Nephron (organoid): ENCODE measurements at regions not wholly inside any gene's neighbourhood (a gene's known extent, or its start where the extent isn't known, plus 50 kb on each side); places are given as distances from the start of the nearest gene placed in this dataset.

Source experiments
- H3K27ac Mint-ChIP-seq, 3 experiments: 2 replicates each; pipeline ENCODE4 v1.8.0; 2020; ENCODE audit warnings: mixed read lengths in 3 of 3, mild to moderate bottlenecking in 2 of 3, moderate library complexity in 1 of 3
- H3K27me3 Mint-ChIP-seq: 2 replicates; pipeline ENCODE4 v1.8.0; 2021; ENCODE audit warnings: low read depth, mild to moderate bottlenecking, moderate library complexity, mixed read lengths
- H3K36me3 Mint-ChIP-seq: 2 replicates; pipeline ENCODE4 v1.8.0; 2020; ENCODE audit warnings: low read depth, mixed read lengths
- H3K4me1 Mint-ChIP-seq: 2 replicates; pipeline ENCODE4 v1.8.0; 2020; ENCODE audit warnings: mixed read lengths
- H3K4me3 Mint-ChIP-seq, 3 experiments: 2 replicates each; pipeline ENCODE4 v1.8.0; 2020; ENCODE audit warnings: mild to moderate bottlenecking in 3 of 3, mixed read lengths in 3 of 3, moderate library complexity in 2 of 3
- H3K9me3 Mint-ChIP-seq: 2 replicates; pipeline ENCODE4 v1.8.0; 2020; ENCODE audit warnings: mixed read lengths
- TF ChIP-seq, protein P1 (sequence below), 3 experiments: fragments of 200-600 bp; sonication (generic); IDR thresholded peaks; one replicate each; pipeline ENCODE4 v1.5.0; 2021; ENCODE audit warnings: antibody characterized with exemption in 3 of 3; ENCODE audit not compliant: unreplicated experiment in 3 of 3

DNA sequence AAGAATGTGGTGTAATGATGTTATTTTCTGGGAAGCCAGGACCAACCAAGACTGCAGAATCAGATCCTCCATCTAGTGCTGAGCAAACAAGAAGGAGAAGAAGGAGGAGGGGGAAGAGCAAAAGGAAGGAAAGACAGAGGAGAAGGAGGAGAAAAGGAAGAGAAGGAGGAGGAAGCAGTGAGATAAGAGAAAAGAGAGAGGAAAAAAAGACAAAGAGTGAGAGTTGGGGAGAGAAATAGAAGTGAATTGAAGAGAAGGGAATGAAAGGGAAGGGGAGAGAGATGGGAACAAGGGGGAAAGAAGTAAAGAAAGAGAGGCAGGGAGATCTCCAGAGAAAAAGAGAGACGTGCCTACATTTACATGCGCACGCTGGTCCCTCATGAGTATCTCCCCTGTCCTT, 153.5 kb downstream of the MN1 start:
- H3K27me3 Mint-ChIP-seq = peaks cover 51% of the 10 kb centered on the region
- H3K27ac Mint-ChIP-seq = no peak overlapping the region
- peaks cover 4% of the 10 kb centered on the region for H3K36me3 Mint-ChIP-seq
- TF ChIP-seq, protein P1, sequence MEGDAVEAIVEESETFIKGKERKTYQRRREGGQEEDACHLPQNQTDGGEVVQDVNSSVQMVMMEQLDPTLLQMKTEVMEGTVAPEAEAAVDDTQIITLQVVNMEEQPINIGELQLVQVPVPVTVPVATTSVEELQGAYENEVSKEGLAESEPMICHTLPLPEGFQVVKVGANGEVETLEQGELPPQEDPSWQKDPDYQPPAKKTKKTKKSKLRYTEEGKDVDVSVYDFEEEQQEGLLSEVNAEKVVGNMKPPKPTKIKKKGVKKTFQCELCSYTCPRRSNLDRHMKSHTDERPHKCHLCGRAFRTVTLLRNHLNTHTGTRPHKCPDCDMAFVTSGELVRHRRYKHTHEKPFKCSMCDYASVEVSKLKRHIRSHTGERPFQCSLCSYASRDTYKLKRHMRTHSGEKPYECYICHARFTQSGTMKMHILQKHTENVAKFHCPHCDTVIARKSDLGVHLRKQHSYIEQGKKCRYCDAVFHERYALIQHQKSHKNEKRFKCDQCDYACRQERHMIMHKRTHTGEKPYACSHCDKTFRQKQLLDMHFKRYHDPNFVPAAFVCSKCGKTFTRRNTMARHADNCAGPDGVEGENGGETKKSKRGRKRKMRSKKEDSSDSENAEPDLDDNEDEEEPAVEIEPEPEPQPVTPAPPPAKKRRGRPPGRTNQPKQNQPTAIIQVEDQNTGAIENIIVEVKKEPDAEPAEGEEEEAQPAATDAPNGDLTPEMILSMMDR (IDR thresholded peaks at IDR 0.05; ENCODE audit: unreplicated experiment in 3 of 3) = no peak
- H3K9me3 Mint-ChIP-seq = peaks cover 2% of the 10 kb centered on the region
- no peak overlapping the region for H3K4me3 Mint-ChIP-seq
- H3K4me1 Mint-ChIP-seq = peaks cover 40% of the 10 kb centered on the region

DNA sequence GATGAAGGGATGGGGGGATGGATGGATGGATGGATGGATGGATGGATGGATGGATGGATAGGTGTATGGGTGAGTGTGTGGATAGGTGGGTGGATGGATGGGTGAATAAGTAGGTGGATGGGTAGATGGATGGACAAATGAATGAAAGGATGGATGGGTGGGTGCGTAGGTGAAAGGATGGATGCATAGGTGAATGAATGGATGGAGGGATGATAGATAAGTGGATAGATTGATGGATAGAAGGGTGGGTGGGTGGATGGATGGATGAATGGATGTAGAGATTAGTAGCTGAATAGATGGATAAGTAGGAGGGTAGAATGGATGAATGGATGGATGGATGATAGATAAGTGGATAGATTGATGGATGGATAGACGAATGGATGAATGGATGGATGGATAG, 152.7 kb downstream of the MN1 start:
- Mint-ChIP-seq H3K4me1 (peaks cover 36% of the 10 kb centered on the region), H3K9me3 (peaks cover 2% of the 10 kb centered on the region), H3K27ac (no peak overlapping the region), H3K4me3 (no peak overlapping the region), H3K27me3 (peaks cover 45% of the 10 kb centered on the region), H3K36me3 (peaks cover 4% of the 10 kb centered on the region)
- TF ChIP-seq, protein P1 (IDR thresholded peaks at IDR 0.05; ENCODE audit: unreplicated experiment in 3 of 3) = no peak

DNA sequence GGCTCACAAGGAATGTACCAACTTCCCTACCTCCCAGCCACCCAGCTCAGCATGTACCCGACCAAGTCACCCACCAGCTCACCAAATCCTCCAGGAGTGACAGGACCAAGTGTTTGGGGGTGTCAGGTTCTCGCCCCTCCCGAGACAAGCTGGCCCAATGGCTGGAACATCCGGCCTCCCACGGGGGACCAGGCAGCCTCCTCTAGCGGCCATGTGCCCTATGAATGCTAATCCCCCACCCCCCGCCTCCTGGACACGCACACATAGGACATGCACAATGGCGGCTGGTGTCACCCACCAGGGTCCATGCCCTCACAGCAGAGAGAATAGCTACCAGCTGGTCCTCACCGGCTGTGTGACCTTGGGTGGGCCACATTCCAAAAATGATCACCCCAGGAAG, 151.0 kb downstream of the MN1 start:
- TF ChIP-seq, protein P1 (IDR thresholded peaks at IDR 0.05; ENCODE audit: unreplicated experiment in 3 of 3) = no peak
- H3K4me1 Mint-ChIP-seq = peaks cover 31% of the 10 kb centered on the region
- H3K27me3 Mint-ChIP-seq = peaks cover 41% of the 10 kb centered on the region
- H3K36me3 Mint-ChIP-seq = peaks cover 4% of the 10 kb centered on the region
- H3K27ac Mint-ChIP-seq = peak overlapping the region in 1 of 3 experiments; percentile 3
- H3K4me3 Mint-ChIP-seq = no peak overlapping the region
- peaks cover 6% of the 10 kb centered on the region for H3K9me3 Mint-ChIP-seq

DNA sequence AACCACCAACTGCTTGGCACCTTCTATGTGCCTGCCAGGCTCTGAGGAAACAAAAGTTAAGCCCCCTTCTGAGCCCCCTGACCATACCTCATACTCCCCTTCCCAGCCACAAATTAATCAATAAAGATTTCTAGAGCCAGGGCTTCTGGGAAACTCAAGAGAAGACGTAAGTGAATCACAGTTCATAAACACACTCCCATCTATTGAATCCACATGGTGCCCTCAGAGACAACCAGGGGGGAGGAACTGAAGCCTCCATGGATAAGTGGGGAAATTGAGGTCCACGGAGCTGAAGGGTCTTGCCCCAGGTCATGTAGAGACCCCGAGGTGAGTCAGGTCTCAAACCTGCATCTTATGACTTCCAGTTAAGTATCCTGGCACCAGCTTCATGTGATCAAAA, 150.6 kb downstream of the MN1 start:
- Mint-ChIP-seq H3K9me3 (peaks cover 7% of the 10 kb centered on the region), H3K27me3 (peaks cover 40% of the 10 kb centered on the region), H3K4me1 (peaks cover 28% of the 10 kb centered on the region), H3K36me3 (peaks cover 4% of the 10 kb centered on the region), H3K4me3 (no peak overlapping the region), H3K27ac (peak overlapping the region in 2 of 3 experiments; percentile 3 to 19)
- TF ChIP-seq, protein P1 (IDR thresholded peaks at IDR 0.05; ENCODE audit: unreplicated experiment in 3 of 3) = no peak

DNA sequence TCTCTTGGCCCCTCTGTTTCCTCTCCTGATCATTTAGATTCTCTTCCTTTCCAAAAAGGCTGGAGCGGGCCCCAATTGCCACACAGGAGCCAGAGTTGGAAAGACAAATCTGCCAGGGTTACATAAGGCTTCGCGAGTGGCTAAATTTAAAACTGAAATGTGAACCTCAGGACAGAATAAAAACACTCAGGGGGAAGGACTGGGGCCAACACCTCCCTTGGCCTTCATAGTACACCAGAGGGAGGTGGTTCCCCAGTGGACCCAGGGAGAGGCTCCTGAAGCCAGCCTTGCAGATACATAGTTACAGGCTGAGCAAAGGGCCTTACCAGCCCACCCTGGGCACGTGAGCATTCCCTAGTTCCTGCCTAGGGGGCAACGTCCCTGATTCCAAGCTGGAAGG, 150.1 kb downstream of the MN1 start:
- peaks cover 11% of the 10 kb centered on the region for H3K9me3 Mint-ChIP-seq
- H3K27me3 Mint-ChIP-seq = peaks cover 40% of the 10 kb centered on the region
- H3K4me1 Mint-ChIP-seq = peaks cover 28% of the 10 kb centered on the region
- TF ChIP-seq, protein P1 (IDR thresholded peaks at IDR 0.05; ENCODE audit: unreplicated experiment in 3 of 3) = no peak
- H3K27ac Mint-ChIP-seq = peak overlapping the region in 2 of 3 experiments; percentile 19 to 27
- H3K36me3 Mint-ChIP-seq = peaks cover 4% of the 10 kb centered on the region
- H3K4me3 Mint-ChIP-seq = no peak overlapping the region
